ENCODE measurements at regions not wholly inside any gene's neighbourhood (a gene's known extent, or its start where the extent isn't known, plus 50 kb on each side); places are given as distances from the start of the nearest gene placed in this dataset.

- TF ChIP-seq CTCF (IDR thresholded peaks at IDR 0.05; ENCODE audit: insufficient read depth, low read length, poor library complexity, severe bottlenecking): no peak
- Histone ChIP-seq H3K27me3 (replicated peaks; ENCODE audit: control insufficient read depth, insufficient read depth, low read length) (no peaks in the 10 kb centered on the region), H3K36me3 (ENCODE audit: control insufficient read depth, insufficient read depth, low read length) (no peaks in the 10 kb centered on the region), H3K4me3 (replicated peaks; ENCODE audit: low read depth, low read length) (no peak overlapping the region)
- no peak for DNase-seq (ENCODE audit: extremely low read depth, insufficient read length)
Observed at GRCh38 chr2:47641366-47641765, 70.6 kb upstream of the KCNK12 start.

GRCh38 chr2:47640356-47640755 lies 69.6 kb upstream of the KCNK12 start:
- Histone ChIP-seq H3K4me3 (replicated peaks; ENCODE audit: low read depth, low read length) (no peak overlapping the region), H3K36me3 (ENCODE audit: control insufficient read depth, insufficient read depth, low read length) (no peaks in the 10 kb centered on the region), H3K27me3 (replicated peaks; ENCODE audit: control insufficient read depth, insufficient read depth, low read length) (no peaks in the 10 kb centered on the region)
- TF ChIP-seq CTCF (IDR thresholded peaks at IDR 0.05; ENCODE audit: insufficient read depth, low read length, poor library complexity, severe bottlenecking): no peak
- no peak for DNase-seq (ENCODE audit: extremely low read depth, insufficient read length)

GRCh38 chr2:47639467-47639866 lies 68.7 kb upstream of the KCNK12 start:
- H3K27me3 ChIP-seq (replicated peaks; ENCODE audit: control insufficient read depth, insufficient read depth, low read length): no peaks in the 10 kb centered on the region
- H3K36me3 ChIP-seq (ENCODE audit: control insufficient read depth, insufficient read depth, low read length): no peaks in the 10 kb centered on the region
- DNase-seq (ENCODE audit: extremely low read depth, insufficient read length): no peak
- H3K4me3 ChIP-seq (replicated peaks; ENCODE audit: low read depth, low read length): no peak overlapping the region
- TF ChIP-seq CTCF (IDR thresholded peaks at IDR 0.05; ENCODE audit: insufficient read depth, low read length, poor library complexity, severe bottlenecking): no peak

- no peak for DNase-seq (ENCODE audit: extremely low read depth, insufficient read length)
Observed at GRCh38 chr2:47638430-47638829, 67.6 kb upstream of the KCNK12 start.

GRCh38 chr2:47636596-47637264 lies 65.9 kb upstream of the KCNK12 start:
- H3K4me3 ChIP-seq (replicated peaks; ENCODE audit: low read depth, low read length): no peak overlapping the region
- no peaks in the 10 kb centered on the region for H3K36me3 ChIP-seq (ENCODE audit: control insufficient read depth, insufficient read depth, low read length)
- TF ChIP-seq CTCF (IDR thresholded peaks at IDR 0.05; ENCODE audit: insufficient read depth, low read length, poor library complexity, severe bottlenecking): no peak
- no peaks in the 10 kb centered on the region for H3K27me3 ChIP-seq (replicated peaks; ENCODE audit: control insufficient read depth, insufficient read depth, low read length)
- no peak for DNase-seq (ENCODE audit: extremely low read depth, insufficient read length)

More at GRCh38 chr2:47638430-47638829, 67.6 kb upstream of the KCNK12 start:
- Histone ChIP-seq H3K27me3 (replicated peaks; ENCODE audit: control insufficient read depth, insufficient read depth, low read length) (no peaks in the 10 kb centered on the region), H3K4me3 (replicated peaks; ENCODE audit: low read depth, low read length) (no peak overlapping the region), H3K36me3 (ENCODE audit: control insufficient read depth, insufficient read depth, low read length) (no peaks in the 10 kb centered on the region)
- TF ChIP-seq CTCF (IDR thresholded peaks at IDR 0.05; ENCODE audit: insufficient read depth, low read length, poor library complexity, severe bottlenecking): no peak

GRCh38 chr2:47636176-47636575 lies 65.4 kb upstream of the KCNK12 start:
- Histone ChIP-seq H3K27me3 (replicated peaks; ENCODE audit: control insufficient read depth, insufficient read depth, low read length) (no peaks in the 10 kb centered on the region), H3K36me3 (ENCODE audit: control insufficient read depth, insufficient read depth, low read length) (no peaks in the 10 kb centered on the region), H3K4me3 (replicated peaks; ENCODE audit: low read depth, low read length) (no peak overlapping the region)
- no peak for DNase-seq (ENCODE audit: extremely low read depth, insufficient read length)
- TF ChIP-seq CTCF (IDR thresholded peaks at IDR 0.05; ENCODE audit: insufficient read depth, low read length, poor library complexity, severe bottlenecking): no peak
